SK-N-SH treated with all-trans-retinoic acid at 6 μM for 48 hours (cell line): ENCODE measurements at regions not wholly inside any gene's neighbourhood (a gene's known extent, or its start where the extent isn't known, plus 50 kb on each side); places are given as distances from the start of the nearest gene placed in this dataset.

Experiments
- ESRRG ChIP-seq: fragments of 250-450 bp; sonication (Bioruptor Pico); IDR thresholded peaks from 2 replicates; pipeline ENCODE4 v1.6.1; 2021; ENCODE audit warnings: mild to moderate bottlenecking
- ZFP3 ChIP-seq: fragments of 250-450 bp; sonication (Bioruptor Pico); IDR thresholded peaks from 2 replicates; pipeline ENCODE4 v1.5.0; 2020; ENCODE audit warnings: mild to moderate bottlenecking, moderate library complexity
- ZFP30 ChIP-seq: fragments of 450-650 bp; formaldehyde crosslinking; IDR thresholded peaks from 2 replicates; pipeline ENCODE4 v1.5.0; 2022; ENCODE audit warnings: mild to moderate bottlenecking, moderate library complexity
- TF ChIP-seq, protein P1 (sequence below): fragments of 250-450 bp; sonication (Bioruptor Pico); IDR thresholded peaks from 2 replicates; pipeline ENCODE4 v1.8.0; 2020; ENCODE audit warnings: mild to moderate bottlenecking, moderate library complexity, borderline replicate concordance
- TF ChIP-seq, protein P2 (sequence below): fragments of 250-450 bp; sonication (Bioruptor Pico); IDR thresholded peaks from 2 replicates; pipeline ENCODE4 v1.5.0; 2020; ENCODE audit warnings: mild to moderate bottlenecking, moderate library complexity

DNA sequence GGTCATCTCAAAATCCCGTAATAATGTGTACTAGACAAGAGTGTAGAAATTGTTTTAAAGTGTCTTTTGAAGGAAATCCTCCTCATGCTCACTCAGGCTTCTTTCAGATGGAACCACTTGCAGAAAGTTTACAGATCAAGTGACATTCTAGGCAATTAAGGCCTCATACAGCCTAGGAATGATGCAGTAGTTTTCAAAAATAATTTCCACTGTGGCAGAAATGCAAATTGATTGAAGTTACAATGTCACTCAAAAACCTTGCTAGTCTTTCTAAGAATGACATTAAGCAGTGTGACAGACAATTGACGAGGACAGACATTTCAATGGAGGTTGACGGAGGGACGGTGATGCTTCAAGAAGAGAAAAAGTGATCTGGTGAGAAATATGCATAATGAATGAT is 53.5 kb upstream of the CDH8 start:
- TF ChIP-seq ESRRG (CRISPR knock-in tag) (no peak), ZFP30 (no peak), ZFP3 (CRISPR knock-in tag) (no peak)
- TF ChIP-seq, protein P1, sequence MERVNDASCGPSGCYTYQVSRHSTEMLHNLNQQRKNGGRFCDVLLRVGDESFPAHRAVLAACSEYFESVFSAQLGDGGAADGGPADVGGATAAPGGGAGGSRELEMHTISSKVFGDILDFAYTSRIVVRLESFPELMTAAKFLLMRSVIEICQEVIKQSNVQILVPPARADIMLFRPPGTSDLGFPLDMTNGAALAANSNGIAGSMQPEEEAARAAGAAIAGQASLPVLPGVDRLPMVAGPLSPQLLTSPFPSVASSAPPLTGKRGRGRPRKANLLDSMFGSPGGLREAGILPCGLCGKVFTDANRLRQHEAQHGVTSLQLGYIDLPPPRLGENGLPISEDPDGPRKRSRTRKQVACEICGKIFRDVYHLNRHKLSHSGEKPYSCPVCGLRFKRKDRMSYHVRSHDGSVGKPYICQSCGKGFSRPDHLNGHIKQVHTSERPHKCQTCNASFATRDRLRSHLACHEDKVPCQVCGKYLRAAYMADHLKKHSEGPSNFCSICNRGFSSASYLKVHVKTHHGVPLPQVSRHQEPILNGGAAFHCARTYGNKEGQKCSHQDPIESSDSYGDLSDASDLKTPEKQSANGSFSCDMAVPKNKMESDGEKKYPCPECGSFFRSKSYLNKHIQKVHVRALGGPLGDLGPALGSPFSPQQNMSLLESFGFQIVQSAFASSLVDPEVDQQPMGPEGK (CRISPR knock-in tag) = no peak
- TF ChIP-seq, protein P2, sequence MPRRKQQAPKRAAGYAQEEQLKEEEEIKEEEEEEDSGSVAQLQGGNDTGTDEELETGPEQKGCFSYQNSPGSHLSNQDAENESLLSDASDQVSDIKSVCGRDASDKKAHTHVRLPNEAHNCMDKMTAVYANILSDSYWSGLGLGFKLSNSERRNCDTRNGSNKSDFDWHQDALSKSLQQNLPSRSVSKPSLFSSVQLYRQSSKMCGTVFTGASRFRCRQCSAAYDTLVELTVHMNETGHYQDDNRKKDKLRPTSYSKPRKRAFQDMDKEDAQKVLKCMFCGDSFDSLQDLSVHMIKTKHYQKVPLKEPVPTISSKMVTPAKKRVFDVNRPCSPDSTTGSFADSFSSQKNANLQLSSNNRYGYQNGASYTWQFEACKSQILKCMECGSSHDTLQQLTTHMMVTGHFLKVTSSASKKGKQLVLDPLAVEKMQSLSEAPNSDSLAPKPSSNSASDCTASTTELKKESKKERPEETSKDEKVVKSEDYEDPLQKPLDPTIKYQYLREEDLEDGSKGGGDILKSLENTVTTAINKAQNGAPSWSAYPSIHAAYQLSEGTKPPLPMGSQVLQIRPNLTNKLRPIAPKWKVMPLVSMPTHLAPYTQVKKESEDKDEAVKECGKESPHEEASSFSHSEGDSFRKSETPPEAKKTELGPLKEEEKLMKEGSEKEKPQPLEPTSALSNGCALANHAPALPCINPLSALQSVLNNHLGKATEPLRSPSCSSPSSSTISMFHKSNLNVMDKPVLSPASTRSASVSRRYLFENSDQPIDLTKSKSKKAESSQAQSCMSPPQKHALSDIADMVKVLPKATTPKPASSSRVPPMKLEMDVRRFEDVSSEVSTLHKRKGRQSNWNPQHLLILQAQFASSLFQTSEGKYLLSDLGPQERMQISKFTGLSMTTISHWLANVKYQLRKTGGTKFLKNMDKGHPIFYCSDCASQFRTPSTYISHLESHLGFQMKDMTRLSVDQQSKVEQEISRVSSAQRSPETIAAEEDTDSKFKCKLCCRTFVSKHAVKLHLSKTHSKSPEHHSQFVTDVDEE (CRISPR knock-in tag) = no peak
